Heart right ventricle (tissue), 16 donors: ENCODE measurements at regions not wholly inside any gene's neighbourhood (a gene's known extent, or its start where the extent isn't known, plus 50 kb on each side); places are given as distances from the start of the nearest gene placed in this dataset.
A peak's percentile ranks its signal among the peaks of the same experiment; 100 is the strongest.

Experiments
- ATAC-seq, 8 donors: fragments of 200-7000 bp; cut with Tn5 transposase; one replicate each; pipeline ENCODE4 v1.9.1; 2020; ENCODE audit warnings: mild to moderate bottlenecking in 8 of 8, moderate library complexity in 8 of 8, moderate number of reproducible peaks in 1 of 8
- DNase-seq, 2 donors: peaks; one replicate each; pipeline ENCODE4 v3.0.0-alpha.2; 2020
- H3K27ac ChIP-seq, 10 donors: fragments of 200-600 bp; sonication (generic) in 2 of 10; one replicate each; pipeline versions ENCODE4 v1.5.0 to v1.8.0; 2020 to 2022; ENCODE audit warnings: mild to moderate bottlenecking in 3 of 10
- H3K27me3 ChIP-seq, 7 donors: fragments of 200-600 bp; one replicate each; pipeline ENCODE4 v1.8.0; 2021 to 2022; ENCODE audit warnings: mild to moderate bottlenecking in 2 of 7
- H3K36me3 ChIP-seq, 9 donors: fragments of 200-600 bp; sonication (generic) in 1 of 9; one replicate each; pipeline versions ENCODE4 v1.5.0 to v1.8.0; 2020 to 2022; ENCODE audit warnings: mild to moderate bottlenecking in 2 of 9
- H3K4me1 ChIP-seq, 9 donors: fragments of 200-600 bp; sonication (generic) in 1 of 9; one replicate each; pipeline versions ENCODE4 v1.5.0 to v1.8.0; 2020 to 2022; ENCODE audit warnings: mild to moderate bottlenecking in 4 of 9
- H3K4me3 ChIP-seq, 10 donors: fragments of 200-600 bp; sonication (generic) in 2 of 10; one replicate each; pipeline versions ENCODE4 v1.5.0 to v1.8.0; 2020 to 2022; ENCODE audit warnings: mild to moderate bottlenecking in 7 of 10, moderate library complexity in 2 of 10
- H3K9me3 ChIP-seq, 11 donors: fragments of 200-600 bp in 10 of 11; sonication (generic) in 2 of 11; one replicate each; pipeline versions ENCODE4 v1.5.0 to v1.8.0; 2013 to 2022; ENCODE audit warnings: mild to moderate bottlenecking in 2 of 11, control low read depth in 1 of 11, moderate library complexity in 1 of 11
- CTCF ChIP-seq, 9 donors: fragments of 200-600 bp; sonication (generic) in 2 of 9; IDR thresholded peaks; one replicate each; pipeline versions ENCODE4 v1.5.0 to v1.8.0; 2021 to 2022; ENCODE audit warnings: antibody characterized with exemption in 9 of 9, mild to moderate bottlenecking in 5 of 9, moderate library complexity in 1 of 9
- WGBS, 2 donors: extraction: QIAGEN DNeasy Blood & Tissue Kit; methylation state at CpG; one replicate each; pipeline ENCODE4 v1.1.7; 2013; ENCODE audit warnings: inconsistent platforms in 1 of 2; 5-methylcytosine and 5-hydroxymethylcytosine counted together
- intact Hi-C, 10 donors: fragments of 100-400 bp; cut with DNase I; formaldehyde crosslinking; loops; one replicate each; pipeline versions ENCODE4 v1.11.1 to v1.14.2; 2022
- donor health status: Arrhythmogenic right ventricular cardiomyopathy.
- donor health status: ischemic (EF 13 %, LVEDD 7.1; RV severe dilation, severe dysfunction).
- donor health status: healthy with polysubstance abuse.
- donor health status: DM: no; HTN: yes; CAD: no.
- donor health status: DM: no; HTN: no; CAD: no.
- donor health status: ischemic (EF 25% LVEDD 6.9; RV normal size, moderate dysfunction).
- donor health status: ischemic (EF 25% LVEDD 5.7; RV mildly dilated, moderate dysfunction).
- donor health status: healthy.
- donor health status: DM: yes; HTN: yes; CAD: no.
- donor health status: Ischemic cardiomyopathy.
- donor health status: ischemic (EF 35%, LVEDD 5.7; RV mildly dilated, moderate dysfunction).
- donor health status: nonischemic (EF 11% LVEDD 7.7; RV severe dilation, severe dysfunction).
- donor health status: DM: yes; HTN: yes; CAD: no.
- donor health status: PGD.
- donor health status: ischemic (EF 29% LVEDD 5.4; RV normal size, mild dysfunction).
- donor health status: nonischemic (EF 23%, LVEDD 6.1; RV moderate dilation, normal function).

GRCh38 chr2:15745350-15745749 is 153.7 kb downstream of the DDX1 start:
- ATAC-seq, result peak in 1 of 8 donors; percentile 34
- Histone ChIP-seq H3K36me3 (no peaks in the 10 kb centered on the region), H3K27ac (peak overlapping the region in 3 of 10 donors; percentile 18 to 32 (median 23)), H3K4me3 (no peak overlapping the region), H3K4me1 (peaks cover 0 to 45% (median 31%) of the 10 kb centered on the region in 9 donors), H3K9me3 (peaks cover 0 to 16% (median 0%) of the 10 kb centered on the region in 11 donors), H3K27me3 (no peaks in the 10 kb centered on the region)
- DNase-seq, result no peak
- intact Hi-C loops, result loop anchor here in 1 of 10 donors (10.0 kb wide), 1 partner anchor 111 kb away; no protein-coding TSS in a partner anchor
- no peak for TF ChIP-seq CTCF (IDR thresholded peaks at IDR 0.05)
- WGBS, 2 donors, result 76 to 82% methylated on average over 3 of the region's 3 CpGs

- Histone ChIP-seq H3K27ac (peak overlapping the region in 3 of 10 donors; percentile 18 to 32 (median 23)), H3K4me3 (no peak overlapping the region), H3K4me1 (peaks cover 0 to 53% (median 35%) of the 10 kb centered on the region in 9 donors), H3K27me3 (no peaks in the 10 kb centered on the region), H3K36me3 (no peaks in the 10 kb centered on the region), H3K9me3 (peaks cover 0 to 12% (median 0%) of the 10 kb centered on the region in 11 donors)
- ATAC-seq (peak in 7 of 8 donors; percentile 10 to 74 (median 54)), DNase-seq (peak in 1 of 2 donors; percentile 31)
- intact Hi-C loops, result loop anchor here in 1 of 10 donors (10.0 kb wide), 1 partner anchor 111 kb away; no protein-coding TSS in a partner anchor
- TF ChIP-seq CTCF (IDR thresholded peaks at IDR 0.05), result no peak
- WGBS, 2 donors, result 50 to 68% methylated on average over 6 of the region's 6 CpGs
Observed at GRCh38 chr2:15745907-15746702, 154.4 kb downstream of the DDX1 start.

GRCh38 chr2:15746703-15747550 is 155.3 kb downstream of the DDX1 start:
- H3K4me1 ChIP-seq, result peaks cover 0 to 56% (median 35%) of the 10 kb centered on the region in 9 donors
- no peaks in the 10 kb centered on the region for H3K27me3 ChIP-seq
- H3K36me3 ChIP-seq, result no peaks in the 10 kb centered on the region
- no peak overlapping the region for H3K4me3 ChIP-seq
- DNase-seq, result no peak
- no peak for ATAC-seq
- H3K27ac ChIP-seq, result peak overlapping the region in 1 of 10 donors; percentile 32
- peaks cover 0 to 7% (median 0%) of the 10 kb centered on the region in 11 donors for H3K9me3 ChIP-seq
- no peak for TF ChIP-seq CTCF (IDR thresholded peaks at IDR 0.05)
- intact Hi-C loops, result loop anchor here in 1 of 10 donors (10.0 kb wide), 1 partner anchor 112 kb away; no protein-coding TSS in a partner anchor
- 94 to 95% methylated on average over 6 of the region's 6 CpGs for WGBS, 2 donors
